HEK293 (cell line): ENCODE measurements at regions not wholly inside any gene's neighbourhood (a gene's known extent, or its start where the extent isn't known, plus 50 kb on each side); places are given as distances from the start of the nearest gene placed in this dataset.

Experiments
- CTCF ChIA-PET: fragments of 350-600 bp; formaldehyde crosslinking; extraction: SDS; loops from one replicate; lab custom pipeline; 2021; ENCODE audit warnings: antibody characterized with exemption; lab: Yijun Ruan, JAX
- POLR2A ChIA-PET: fragments of 300-600 bp; formaldehyde crosslinking; extraction: SDS; loops from one replicate; lab custom pipeline; 2020; ENCODE audit warnings: antibody characterized with exemption, inconsistent platforms; lab: Yijun Ruan, JAX
- H3K27ac ChIP-seq: fragments of 200-500 bp; sonication (Bioruptor generic); 2 replicates; pipeline ENCODE4 v1.5.1; 2014; ENCODE audit warnings: low read depth, low read length, control low read depth, inconsistent platforms; ENCODE audit errors: extremely low read depth
- H3K36me3 ChIP-seq, 2 experiments: fragments of 200-500 bp in 1 of 2; sonication (Bioruptor generic) in 1 of 2; 1 replicate in 1 of 2; 2 replicates in 1 of 2; pipeline ENCODE4 v1.5.1; 2014 to 2017; ENCODE audit warnings: inconsistent platforms in 2 of 2, low read length in 2 of 2; ENCODE audit not compliant: control insufficient read depth in 2 of 2, insufficient read depth in 1 of 2
- H3K4me1 ChIP-seq: fragments of 200-500 bp; sonication (Bioruptor generic); 2 replicates; pipeline ENCODE4 v1.5.1; 2014; ENCODE audit warnings: mild to moderate bottlenecking, low read length, inconsistent platforms; ENCODE audit not compliant: control insufficient read depth, insufficient read depth
- H3K4me3 ChIP-seq: 2 replicates; pipeline ENCODE4 v1.5.1; 2011; ENCODE audit warnings: low read depth, mild to moderate bottlenecking, control low read depth, low read length, moderate library complexity
- H3K9me3 ChIP-seq: fragments of 200-500 bp; sonication (Bioruptor generic); 2 replicates; pipeline ENCODE4 v1.5.1; 2014; ENCODE audit warnings: low read depth, low read length, inconsistent platforms; ENCODE audit not compliant: control insufficient read depth, insufficient read depth
- CTCF ChIP-seq: fragments of 450-650 bp; formaldehyde crosslinking; IDR thresholded peaks from 2 replicates; pipeline ENCODE4 v1.5.1; 2016; ENCODE audit warnings: missing biosample characterization, missing genetic modification characterization
- HOXD13 ChIP-seq: sonication (generic); formaldehyde crosslinking; IDR thresholded peaks from 2 replicates; pipeline ENCODE4 v1.8.0; 2022; ENCODE audit warnings: missing genetic modification reagents, borderline replicate concordance
- KLF16 ChIP-seq: fragments of 450-650 bp; formaldehyde crosslinking; IDR thresholded peaks from 2 replicates; pipeline ENCODE4 v1.5.1; 2017; ENCODE audit warnings: missing biosample characterization, missing genetic modification characterization
- RBAK ChIP-seq: fragments of 450-650 bp; formaldehyde crosslinking; IDR thresholded peaks from 2 replicates; pipeline ENCODE4 v1.5.1; 2016; ENCODE audit warnings: missing biosample characterization, missing genetic modification characterization
- SALL2 ChIP-seq: fragments of 450-650 bp; formaldehyde crosslinking; IDR thresholded peaks from 2 replicates; pipeline ENCODE4 v1.5.0; 2017; ENCODE audit warnings: missing biosample characterization, mild to moderate bottlenecking, missing genetic modification characterization, borderline replicate concordance
- ZFHX2 ChIP-seq: fragments of 450-650 bp; formaldehyde crosslinking; conservative IDR thresholded peaks from 2 replicates; pipeline ENCODE4 v1.5.1; 2016; ENCODE audit warnings: missing biosample characterization, missing genetic modification characterization
- ZNF112 ChIP-seq: fragments of 450-650 bp; formaldehyde crosslinking; IDR thresholded peaks from 2 replicates; pipeline ENCODE4 v1.5.0; 2017; ENCODE audit warnings: missing biosample characterization, missing genetic modification characterization
- ZNF114 ChIP-seq: fragments of 450-650 bp; formaldehyde crosslinking; IDR thresholded peaks from 2 replicates; pipeline ENCODE4 v1.5.0; 2017; ENCODE audit warnings: missing biosample characterization, missing genetic modification characterization
- ZNF157 ChIP-seq: fragments of 450-650 bp; formaldehyde crosslinking; IDR thresholded peaks from 2 replicates; pipeline ENCODE4 v1.5.1; 2016; ENCODE audit warnings: missing biosample characterization, missing genetic modification characterization
- ZNF37A ChIP-seq: fragments of 450-650 bp; IDR thresholded peaks from 2 replicates; pipeline ENCODE4 v1.5.1; 2018; ENCODE audit warnings: missing biosample characterization, missing genetic modification characterization
- ZNF596 ChIP-seq: fragments of 450-650 bp; IDR thresholded peaks from 2 replicates; pipeline ENCODE4 v1.5.0; 2018; ENCODE audit warnings: missing biosample characterization, mild to moderate bottlenecking, missing genetic modification characterization, moderate library complexity
- ZNF624 ChIP-seq: fragments of 450-650 bp; formaldehyde crosslinking; IDR thresholded peaks from 2 replicates; pipeline ENCODE4 v1.5.1; 2017; ENCODE audit warnings: missing biosample characterization, missing genetic modification characterization
- ZNF660 ChIP-seq: fragments of 450-650 bp; IDR thresholded peaks from 2 replicates; pipeline ENCODE4 v1.5.1; 2018; ENCODE audit warnings: missing biosample characterization, mild to moderate bottlenecking, missing genetic modification characterization
- ZNF664 ChIP-seq: fragments of 450-650 bp; formaldehyde crosslinking; IDR thresholded peaks from 2 replicates; pipeline ENCODE4 v1.5.1; 2016; ENCODE audit warnings: missing biosample characterization, missing genetic modification characterization
- ZSCAN30 ChIP-seq: fragments of 450-650 bp; IDR thresholded peaks from 2 replicates; pipeline ENCODE4 v1.5.1; 2018; ENCODE audit warnings: missing biosample characterization, mild to moderate bottlenecking, missing genetic modification characterization, moderate library complexity
- ZXDB ChIP-seq: fragments of 450-650 bp; formaldehyde crosslinking; IDR thresholded peaks from 2 replicates; pipeline ENCODE4 v1.5.1; 2016; ENCODE audit warnings: missing biosample characterization, missing genetic modification characterization
- TF ChIP-seq, protein P1 (sequence below): sonication (generic); formaldehyde crosslinking; IDR thresholded peaks from 2 replicates; pipeline ENCODE4 v1.8.1; 2022; ENCODE audit warnings: mild to moderate bottlenecking, moderate library complexity, missing genetic modification reagents
- TF ChIP-seq, protein P2 (sequence below): fragments of 450-650 bp; formaldehyde crosslinking; IDR thresholded peaks from 2 replicates; pipeline ENCODE4 v1.5.1; 2016; ENCODE audit warnings: missing biosample characterization, missing genetic modification characterization, low read depth
- TF ChIP-seq, protein P3 (sequence below): fragments of 450-650 bp; formaldehyde crosslinking; IDR thresholded peaks from 2 replicates; pipeline ENCODE4 v1.5.1; 2016; ENCODE audit warnings: missing biosample characterization, missing genetic modification characterization, borderline replicate concordance

DNA sequence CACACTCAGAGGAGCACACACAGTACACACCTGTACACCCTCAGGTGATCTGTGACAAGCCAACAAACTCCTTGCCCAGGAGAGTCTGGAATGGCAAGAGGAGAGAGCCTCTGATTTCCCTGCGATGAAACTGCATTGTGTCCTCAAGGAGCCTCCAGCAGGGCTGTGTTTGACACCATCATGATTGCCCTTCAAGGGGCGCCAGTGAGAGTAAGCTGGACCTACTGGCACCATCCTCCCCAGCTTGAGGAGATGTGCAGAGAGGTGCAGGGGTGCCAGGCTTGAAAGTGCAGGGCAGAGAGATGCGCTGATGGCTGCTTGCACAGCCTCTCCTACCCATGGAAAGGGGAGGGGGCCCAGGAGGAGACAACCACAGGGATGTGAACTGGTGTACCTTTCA lies 188.8 kb upstream of the CADM1 start:
- H3K4me1 ChIP-seq: no peaks in the 10 kb centered on the region
- H3K4me3 ChIP-seq: no peak overlapping the region
- no peaks in the 10 kb centered on the region for H3K9me3 ChIP-seq
- H3K36me3 ChIP-seq: no peaks in the 10 kb centered on the region
- ChIA-PET CTCF (interaction anchor here (0.9 to 1.0 kb wide), 2 partner anchors 14 to 268 kb away, joined by 3 read pairs; no protein-coding TSS in a partner anchor), POLR2A (no interaction called here)
- no peak for TF ChIP-seq ZNF624 (tag by site-specific recombination)
- TF ChIP-seq, protein P1, sequence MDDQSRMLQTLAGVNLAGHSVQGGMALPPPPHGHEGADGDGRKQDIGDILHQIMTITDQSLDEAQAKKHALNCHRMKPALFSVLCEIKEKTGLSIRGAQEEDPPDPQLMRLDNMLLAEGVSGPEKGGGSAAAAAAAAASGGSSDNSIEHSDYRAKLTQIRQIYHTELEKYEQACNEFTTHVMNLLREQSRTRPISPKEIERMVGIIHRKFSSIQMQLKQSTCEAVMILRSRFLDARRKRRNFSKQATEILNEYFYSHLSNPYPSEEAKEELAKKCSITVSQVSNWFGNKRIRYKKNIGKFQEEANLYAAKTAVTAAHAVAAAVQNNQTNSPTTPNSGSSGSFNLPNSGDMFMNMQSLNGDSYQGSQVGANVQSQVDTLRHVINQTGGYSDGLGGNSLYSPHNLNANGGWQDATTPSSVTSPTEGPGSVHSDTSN (CRISPR knock-in tag): no peak
- no peak overlapping the region for H3K27ac ChIP-seq

DNA sequence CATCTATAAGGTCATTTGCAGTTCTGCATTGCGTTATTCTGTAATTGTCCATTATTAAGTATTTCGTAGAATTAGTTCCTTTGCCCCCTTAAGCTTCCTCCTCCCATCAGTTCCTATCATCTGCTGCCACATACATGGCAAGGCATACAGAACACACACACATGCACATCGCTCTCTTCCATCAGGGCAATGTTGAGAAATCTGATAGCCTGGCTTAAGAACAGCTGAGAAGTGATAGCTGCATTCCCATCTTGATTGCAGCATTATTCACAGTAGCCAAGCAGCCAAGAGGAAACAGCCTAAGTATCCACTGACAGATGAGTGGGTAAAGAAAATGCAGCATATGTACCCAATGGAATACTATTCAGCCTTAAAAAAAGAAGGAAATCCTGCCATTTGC lies 186.8 kb upstream of the CADM1 start:
- POLR2A ChIA-PET: no interaction called here
- no peaks in the 10 kb centered on the region for H3K36me3 ChIP-seq
- CTCF ChIA-PET: interaction anchor here (0.9 to 1.4 kb wide), 4 partner anchors 10 to 164 kb away, joined by 3 to 5 read pairs (median 4); no protein-coding TSS in a partner anchor
- no peak overlapping the region for H3K27ac ChIP-seq
- TF ChIP-seq ZNF157 (tag by site-specific recombination) (peak; percentile 77), ZNF114 (tag by site-specific recombination) (no peak), HOXD13 (CRISPR knock-in tag) (no peak), CTCF (no peak)
- TF ChIP-seq, protein P2, sequence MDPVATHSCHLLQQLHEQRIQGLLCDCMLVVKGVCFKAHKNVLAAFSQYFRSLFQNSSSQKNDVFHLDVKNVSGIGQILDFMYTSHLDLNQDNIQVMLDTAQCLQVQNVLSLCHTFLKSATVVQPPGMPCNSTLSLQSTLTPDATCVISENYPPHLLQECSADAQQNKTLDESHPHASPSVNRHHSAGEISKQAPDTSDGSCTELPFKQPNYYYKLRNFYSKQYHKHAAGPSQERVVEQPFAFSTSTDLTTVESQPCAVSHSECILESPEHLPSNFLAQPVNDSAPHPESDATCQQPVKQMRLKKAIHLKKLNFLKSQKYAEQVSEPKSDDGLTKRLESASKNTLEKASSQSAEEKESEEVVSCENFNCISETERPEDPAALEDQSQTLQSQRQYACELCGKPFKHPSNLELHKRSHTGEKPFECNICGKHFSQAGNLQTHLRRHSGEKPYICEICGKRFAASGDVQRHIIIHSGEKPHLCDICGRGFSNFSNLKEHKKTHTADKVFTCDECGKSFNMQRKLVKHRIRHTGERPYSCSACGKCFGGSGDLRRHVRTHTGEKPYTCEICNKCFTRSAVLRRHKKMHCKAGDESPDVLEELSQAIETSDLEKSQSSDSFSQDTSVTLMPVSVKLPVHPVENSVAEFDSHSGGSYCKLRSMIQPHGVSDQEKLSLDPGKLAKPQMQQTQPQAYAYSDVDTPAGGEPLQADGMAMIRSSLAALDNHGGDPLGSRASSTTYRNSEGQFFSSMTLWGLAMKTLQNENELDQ (tag by site-specific recombination): no peak
- H3K4me1 ChIP-seq: no peaks in the 10 kb centered on the region
- no peak overlapping the region for H3K4me3 ChIP-seq
- no peaks in the 10 kb centered on the region for H3K9me3 ChIP-seq

GRCh38 chr11:115687934-115688333 lies 183.7 kb upstream of the CADM1 start:
- ChIA-PET POLR2A (no interaction called here), CTCF (interaction anchor here (1.2 kb wide), 1 partner anchor 9 kb away, joined by 4 read pairs; no protein-coding TSS in a partner anchor)
- Histone ChIP-seq H3K9me3 (no peaks in the 10 kb centered on the region), H3K4me1 (no peaks in the 10 kb centered on the region), H3K27ac (no peak overlapping the region), H3K36me3 (no peaks in the 10 kb centered on the region), H3K4me3 (no peak overlapping the region)
- TF ChIP-seq ZFHX2 (tag by site-specific recombination) (peak; percentile 49; the same call in 1 of the 2 replicates), ZNF596 (no peak)

- CTCF ChIA-PET: no interaction called here
- TF ChIP-seq KLF16 (tag by site-specific recombination): no peak
- no peak for TF ChIP-seq ZNF664
- TF ChIP-seq SALL2: no peak
- TF ChIP-seq RBAK (tag by site-specific recombination): no peak
- TF ChIP-seq, protein P3, sequence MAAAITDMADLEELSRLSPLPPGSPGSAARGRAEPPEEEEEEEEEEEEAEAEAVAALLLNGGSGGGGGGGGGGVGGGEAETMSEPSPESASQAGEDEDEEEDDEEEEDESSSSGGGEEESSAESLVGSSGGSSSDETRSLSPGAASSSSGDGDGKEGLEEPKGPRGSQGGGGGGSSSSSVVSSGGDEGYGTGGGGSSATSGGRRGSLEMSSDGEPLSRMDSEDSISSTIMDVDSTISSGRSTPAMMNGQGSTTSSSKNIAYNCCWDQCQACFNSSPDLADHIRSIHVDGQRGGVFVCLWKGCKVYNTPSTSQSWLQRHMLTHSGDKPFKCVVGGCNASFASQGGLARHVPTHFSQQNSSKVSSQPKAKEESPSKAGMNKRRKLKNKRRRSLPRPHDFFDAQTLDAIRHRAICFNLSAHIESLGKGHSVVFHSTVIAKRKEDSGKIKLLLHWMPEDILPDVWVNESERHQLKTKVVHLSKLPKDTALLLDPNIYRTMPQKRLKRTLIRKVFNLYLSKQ (tag by site-specific recombination): no peak
- no peak for TF ChIP-seq ZNF37A (tag by site-specific recombination)
- TF ChIP-seq ZNF660 (tag by site-specific recombination): no peak
- TF ChIP-seq ZSCAN30 (tag by site-specific recombination): no peak
- TF ChIP-seq ZNF112 (tag by site-specific recombination): no peak
- no peak for TF ChIP-seq ZXDB (tag by site-specific recombination)
- TF ChIP-seq, all 188 proteins: peak for 0
- POLR2A ChIA-PET: no interaction called here
Observed at GRCh38 chr11:115684699-115685098, 180.5 kb upstream of the CADM1 start.

More at GRCh38 chr11:115684699-115685098, 180.5 kb upstream of the CADM1 start:
- Histone ChIP-seq H3K27ac (no peak overlapping the region), H3K4me1 (no peaks in the 10 kb centered on the region), H3K36me3 (no peaks in the 10 kb centered on the region), H3K4me3 (no peak overlapping the region), H3K9me3 (no peaks in the 10 kb centered on the region)
